ENCODE measurements at regions not wholly inside any gene's neighbourhood (a gene's known extent, or its start where the extent isn't known, plus 50 kb on each side); places are given as distances from the start of the nearest gene placed in this dataset.

DNA sequence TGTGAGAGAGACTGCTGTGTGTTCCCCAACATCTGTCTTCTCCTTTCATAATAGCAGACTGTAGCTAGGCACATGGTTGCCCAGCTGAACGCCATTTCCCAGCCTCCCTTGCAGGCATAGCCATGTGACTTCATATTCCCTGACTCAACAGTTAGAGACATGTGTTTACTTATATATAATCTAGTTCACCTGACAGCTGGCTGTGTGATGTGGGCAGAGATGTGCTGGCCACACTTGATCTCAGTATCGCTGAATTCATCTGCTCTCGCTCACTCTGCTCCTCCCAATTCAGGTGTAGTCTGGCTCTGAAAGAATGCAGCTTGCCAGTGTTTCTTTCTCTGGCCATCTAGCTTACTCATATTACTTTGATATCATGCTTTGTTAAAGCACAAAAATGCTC, 52.3 kb upstream of the SEC11C start:
- Histone ChIP-seq H2AFZ (ENCODE audit: low read length) (no peak overlapping the region), H4K20me1 (ENCODE audit: insufficient read depth, low read length) (no peaks in the 10 kb centered on the region), H3K4me3 (replicated peaks in 1 of 3; ENCODE audit: insufficient read depth in 1 of 3, low read depth in 2 of 3, low read length in 3 of 3) (no peak overlapping the region), H3K27me3 (ENCODE audit: control insufficient read depth in 1 of 2, insufficient read depth in 2 of 2, low read length in 2 of 2) (peaks cover 0 to 28% of the 10 kb centered on the region in 2 experiments; a peak in 3 of 5 replicates), H3K27ac (ENCODE audit: extremely low read length, insufficient read depth, low read length) (no peak overlapping the region), H3K9ac (ENCODE audit: insufficient read depth, low read depth, low read length) (no peak overlapping the region), H3K4me1 (ENCODE audit: insufficient read depth, low read length) (no peaks in the 10 kb centered on the region), H3K36me3 (replicated peaks in 1 of 2; ENCODE audit: control insufficient read depth in 1 of 2, insufficient read depth in 2 of 2, low read length in 2 of 2) (no peaks in the 10 kb centered on the region), H3K79me2 (ENCODE audit: insufficient read depth, low read length) (no peaks in the 10 kb centered on the region), H3K9me3 (ENCODE audit: low read length) (no peaks in the 10 kb centered on the region), H3K4me2 (ENCODE audit: low read depth, low read length) (no peak overlapping the region)
- 32% methylated on average over 3 of the region's 3 CpGs for WGBS (ENCODE audit: low lambda C conversion rate)
- TF ChIP-seq ZNF776 (CRISPR knock-in tag; IDR thresholded peaks at IDR 0.05) = no peak
- TF ChIP-seq MNT (IDR thresholded peaks at IDR 0.05) = 0 out of 2 replicates have a peak, but pooled peaks have one; percentile 25
- DNase-seq (ENCODE audit: low spot score) (no peak), ATAC-seq (no peak), FAIRE-seq (no peak)
- intact Hi-C loops (cut with micrococcal nuclease; ENCODE audit: unreplicated experiment) (no loop called here), in situ Hi-C loops (cut with HindIII; ENCODE audit: extremely low pct_ligation_motif_present, low pct_unique_long_range_greater_than_20kb) (loop anchor here (10.0 kb wide), 1 partner anchor 177 kb away; no protein-coding TSS in a partner anchor)
- CTCF ChIA-PET (ENCODE audit: low intra/inter-chr PET ratio, low total read pairs) = no interaction called here
- BruUV-seq (replicated peaks) = no TSS peak
- POLR2A ChIA-PET = no interaction called here

All from HepG2 (cell line).